CD8-positive, alpha-beta memory T cell (primary cell): ENCODE measurements at regions not wholly inside any gene's neighbourhood (a gene's known extent, or its start where the extent isn't known, plus 50 kb on each side); places are given as distances from the start of the nearest gene placed in this dataset.

Source experiments
- CTCF ChIA-PET: fragments of 350-600 bp; sonication (Branson Sonifier 250); formaldehyde crosslinking; loops from one replicate; lab custom pipeline; 2021; ENCODE audit warnings: antibody characterized with exemption; lab: Charles Lee
- POLR2A ChIA-PET: fragments of 350-600 bp; sonication (Branson Sonifier 250); formaldehyde crosslinking; loops from one replicate; lab custom pipeline; 2021; ENCODE audit warnings: antibody characterized with exemption; lab: Charles Lee
- DNase-seq, 5 donors: peaks; one replicate each; pipeline versions ENCODE4 v3.0.0 to v3.0.0-alpha.2; 2020 to 2022; ENCODE audit warnings: mixed read lengths in 1 of 5
- H3K27ac ChIP-seq: one replicate; pipeline ENCODE4 v1.7.0; 2013; ENCODE audit warnings: low read depth, mild to moderate bottlenecking, low read length, moderate library complexity
- H3K27me3 ChIP-seq: 2 replicates; pipeline ENCODE4 v1.7.0; 2013; ENCODE audit warnings: low read length, mild to moderate bottlenecking; ENCODE audit not compliant: insufficient read depth, poor library complexity, severe bottlenecking
- H3K36me3 ChIP-seq: 2 replicates; pipeline ENCODE4 v1.7.0; 2013; ENCODE audit warnings: mild to moderate bottlenecking, low read length, moderate library complexity; ENCODE audit not compliant: insufficient read depth
- H3K4me1 ChIP-seq: 2 replicates; pipeline ENCODE4 v1.7.0; 2013; ENCODE audit warnings: mild to moderate bottlenecking, low read length, moderate library complexity; ENCODE audit not compliant: insufficient read depth
- H3K4me3 ChIP-seq: 2 replicates; pipeline ENCODE4 v1.7.0; 2013; ENCODE audit warnings: mild to moderate bottlenecking, low read length
- H3K9me3 ChIP-seq: 2 replicates; pipeline ENCODE4 v1.7.0; 2013; ENCODE audit warnings: mild to moderate bottlenecking, low read length
- H3K27ac Mint-ChIP-seq, 8 donors: one replicate each; pipeline ENCODE4 v1.8.0; 2020 to 2021; ENCODE audit warnings: mixed read lengths in 8 of 8, mild to moderate bottlenecking in 6 of 8, inconsistent platforms in 3 of 8, moderate library complexity in 3 of 8
- H3K27me3 Mint-ChIP-seq, 2 donors: one replicate each; pipeline ENCODE4 v1.8.0; 2020 to 2021; ENCODE audit warnings: mixed read lengths in 2 of 2, mild to moderate bottlenecking in 1 of 2, moderate library complexity in 1 of 2
- H3K36me3 Mint-ChIP-seq, 3 donors: one replicate each; pipeline ENCODE4 v1.8.0; 2020 to 2021; ENCODE audit warnings: mixed read lengths in 3 of 3, inconsistent platforms in 1 of 3, mild to moderate bottlenecking in 1 of 3
- H3K4me1 Mint-ChIP-seq, 3 donors: one replicate each; pipeline ENCODE4 v1.8.0; 2020 to 2021; ENCODE audit warnings: mixed read lengths in 3 of 3, inconsistent platforms in 1 of 3, mild to moderate bottlenecking in 1 of 3
- H3K4me3 Mint-ChIP-seq, 7 donors: one replicate each; pipeline ENCODE4 v1.8.0; 2020 to 2021; ENCODE audit warnings: mixed read lengths in 7 of 7, mild to moderate bottlenecking in 6 of 7, moderate library complexity in 4 of 7, inconsistent platforms in 2 of 7
- H3K9me3 Mint-ChIP-seq, 5 donors: one replicate each; pipeline ENCODE4 v1.8.0; 2020 to 2022; ENCODE audit warnings: mixed read lengths in 5 of 5, mild to moderate bottlenecking in 3 of 5, moderate library complexity in 2 of 5, inconsistent platforms in 1 of 5

DNA sequence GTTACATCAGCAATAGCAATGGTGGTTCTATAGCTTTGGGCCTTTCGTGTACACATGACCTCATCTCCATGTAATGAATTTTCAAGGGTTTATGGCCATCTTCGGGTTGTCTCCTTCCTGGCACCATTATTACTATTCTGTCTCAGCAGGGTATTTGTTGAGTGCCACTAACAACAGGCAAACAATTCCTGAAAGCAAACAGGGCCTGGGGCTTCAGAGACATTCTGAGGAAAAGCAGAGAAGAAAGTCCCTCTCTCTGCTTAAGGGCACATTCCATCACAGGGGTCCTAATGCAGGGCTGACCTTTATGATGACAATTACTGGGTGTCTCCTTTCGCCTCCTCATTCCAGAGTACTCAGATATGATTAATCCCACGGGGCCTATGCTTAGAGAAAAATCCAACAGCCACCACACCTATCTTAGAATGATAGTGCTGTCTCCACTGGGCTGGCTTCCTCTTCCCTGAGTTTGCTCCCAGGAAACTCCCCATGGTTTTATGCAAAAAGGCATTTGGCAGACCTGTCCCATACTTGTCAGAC lies 540.2 kb upstream of the ZNF462 start:
- ChIA-PET CTCF (no interaction called here), POLR2A (no interaction called here)
- Histone ChIP-seq H3K4me3 (no peak overlapping the region), H3K36me3 (no peaks in the 10 kb centered on the region), H3K27ac (no peak overlapping the region), H3K9me3 (no peaks in the 10 kb centered on the region), H3K4me1 (no peaks in the 10 kb centered on the region), H3K27me3 (no peaks in the 10 kb centered on the region)
- peak overlapping the region in 1 of 8 donors; percentile 63 for H3K27ac Mint-ChIP-seq
- no peak for DNase-seq
- no peaks in the 10 kb centered on the region for H3K36me3 Mint-ChIP-seq
- H3K4me1 Mint-ChIP-seq, result no peaks in the 10 kb centered on the region
- peaks cover 7 to 18% (median 11%) of the 10 kb centered on the region in 5 donors for H3K9me3 Mint-ChIP-seq
- H3K27me3 Mint-ChIP-seq, result peaks cover 0 to 2% of the 10 kb centered on the region in 2 donors
- H3K4me3 Mint-ChIP-seq, result no peak overlapping the region

DNA sequence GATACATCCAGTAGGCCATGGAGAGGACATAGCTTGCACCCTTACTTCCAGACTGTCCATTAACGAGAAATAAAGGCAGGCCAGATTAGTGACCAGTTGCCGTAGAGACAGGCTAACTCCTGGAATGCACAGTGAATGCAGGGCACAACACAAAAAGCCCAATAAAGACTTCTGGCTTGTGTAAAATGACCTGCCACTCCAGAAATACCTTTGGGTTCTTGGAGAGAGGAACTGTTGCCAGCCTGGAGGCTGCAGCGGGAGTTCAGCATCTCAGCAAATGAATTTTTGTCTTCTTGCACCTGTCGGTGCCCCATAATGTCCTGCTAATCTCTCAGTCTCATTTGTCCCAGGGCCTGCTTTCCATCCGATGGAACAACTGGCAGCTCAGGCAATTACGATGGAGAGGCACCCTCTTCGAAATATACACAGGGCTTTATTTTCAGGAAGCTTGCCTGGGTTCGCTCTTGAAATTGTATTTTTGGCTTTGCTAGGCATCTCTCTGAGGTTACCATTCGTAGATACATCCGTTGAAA lies 538.8 kb upstream of the ZNF462 start:
- Histone ChIP-seq H3K27me3 (no peaks in the 10 kb centered on the region), H3K9me3 (no peaks in the 10 kb centered on the region), H3K36me3 (no peaks in the 10 kb centered on the region), H3K4me1 (no peaks in the 10 kb centered on the region), H3K27ac (no peak overlapping the region), H3K4me3 (no peak overlapping the region)
- DNase-seq, result no peak
- no peaks in the 10 kb centered on the region for H3K36me3 Mint-ChIP-seq
- H3K9me3 Mint-ChIP-seq, result peaks cover 9 to 14% (median 11%) of the 10 kb centered on the region in 5 donors
- POLR2A ChIA-PET, result no interaction called here
- H3K4me3 Mint-ChIP-seq, result no peak overlapping the region
- CTCF ChIA-PET, result no interaction called here
- peaks cover 0 to 2% of the 10 kb centered on the region in 2 donors for H3K27me3 Mint-ChIP-seq
- no peaks in the 10 kb centered on the region for H3K4me1 Mint-ChIP-seq
- H3K27ac Mint-ChIP-seq, result no peak overlapping the region

DNA sequence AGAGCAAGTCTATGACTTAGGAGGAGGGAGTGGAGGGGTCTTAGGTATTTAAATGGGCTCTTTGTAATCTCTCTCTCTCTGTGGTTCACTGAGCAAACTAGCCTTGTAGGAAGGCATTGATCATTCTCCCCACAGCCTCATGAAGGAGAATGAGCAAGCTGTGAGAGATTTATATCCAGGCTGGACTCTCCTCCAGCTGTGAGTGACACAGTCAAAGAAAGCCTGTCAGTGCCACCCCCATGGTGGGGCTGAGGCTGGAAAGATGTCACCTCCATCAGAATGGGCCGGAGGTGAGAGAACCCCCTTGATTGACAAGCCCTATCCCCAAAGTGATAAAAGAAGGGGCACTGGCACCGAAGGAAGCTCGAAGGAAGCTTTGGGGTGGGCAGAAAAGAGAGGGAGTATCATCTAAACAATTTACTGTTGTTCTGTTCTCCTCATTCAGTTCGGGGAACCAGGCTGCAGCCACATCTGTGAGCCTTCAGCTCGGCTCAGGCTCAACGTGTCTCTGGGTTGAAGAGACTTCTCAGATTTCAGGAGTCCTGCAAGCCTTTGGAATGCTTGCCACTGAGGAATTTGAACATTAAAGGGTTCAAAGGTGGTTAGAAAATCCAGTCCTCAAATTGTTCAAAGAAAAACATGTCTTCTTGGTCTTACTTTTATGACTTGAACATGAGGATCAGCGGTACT lies 538.2 kb upstream of the ZNF462 start:
- no peak overlapping the region for H3K27ac Mint-ChIP-seq
- Histone ChIP-seq H3K27ac (no peak overlapping the region), H3K9me3 (no peaks in the 10 kb centered on the region), H3K27me3 (no peaks in the 10 kb centered on the region), H3K4me3 (no peak overlapping the region), H3K4me1 (no peaks in the 10 kb centered on the region), H3K36me3 (no peaks in the 10 kb centered on the region)
- no peak overlapping the region for H3K4me3 Mint-ChIP-seq
- H3K9me3 Mint-ChIP-seq, result peaks cover 8 to 12% (median 11%) of the 10 kb centered on the region in 5 donors
- H3K4me1 Mint-ChIP-seq, result no peaks in the 10 kb centered on the region
- DNase-seq, result no peak
- ChIA-PET CTCF (no interaction called here), POLR2A (no interaction called here)
- no peaks in the 10 kb centered on the region for H3K36me3 Mint-ChIP-seq
- no peaks in the 10 kb centered on the region for H3K27me3 Mint-ChIP-seq

DNA sequence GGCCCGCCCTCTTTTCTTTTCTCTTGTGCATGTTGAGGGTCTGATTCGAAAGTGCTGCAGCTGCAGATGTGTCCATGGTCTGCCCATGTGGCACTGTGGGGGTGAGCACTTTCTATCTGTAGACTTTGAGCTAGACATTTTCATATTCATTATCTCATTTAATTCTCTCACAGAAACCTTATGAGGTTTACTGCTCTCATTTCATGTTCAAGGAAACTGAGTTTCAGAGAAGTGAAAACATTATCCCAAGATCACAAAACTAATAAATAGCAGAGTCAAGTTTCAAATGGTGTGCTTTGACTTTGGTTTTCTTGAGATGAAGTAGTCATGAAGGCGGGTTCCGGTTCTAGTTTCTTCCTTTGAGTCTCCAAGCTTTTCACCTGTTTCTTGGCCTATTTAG lies 536.5 kb upstream of the ZNF462 start:
- Mint-ChIP-seq H3K4me1 (no peaks in the 10 kb centered on the region), H3K36me3 (no peaks in the 10 kb centered on the region), H3K27ac (no peak overlapping the region), H3K9me3 (peaks cover 8 to 21% (median 11%) of the 10 kb centered on the region in 5 donors), H3K4me3 (no peak overlapping the region), H3K27me3 (no peaks in the 10 kb centered on the region)
- H3K4me3 ChIP-seq, result no peak overlapping the region
- DNase-seq, result no peak
- H3K27ac ChIP-seq, result no peak overlapping the region
- H3K27me3 ChIP-seq, result no peaks in the 10 kb centered on the region
- no peaks in the 10 kb centered on the region for H3K9me3 ChIP-seq
- ChIA-PET CTCF (no interaction called here), POLR2A (no interaction called here)
- no peaks in the 10 kb centered on the region for H3K4me1 ChIP-seq
- no peaks in the 10 kb centered on the region for H3K36me3 ChIP-seq

DNA sequence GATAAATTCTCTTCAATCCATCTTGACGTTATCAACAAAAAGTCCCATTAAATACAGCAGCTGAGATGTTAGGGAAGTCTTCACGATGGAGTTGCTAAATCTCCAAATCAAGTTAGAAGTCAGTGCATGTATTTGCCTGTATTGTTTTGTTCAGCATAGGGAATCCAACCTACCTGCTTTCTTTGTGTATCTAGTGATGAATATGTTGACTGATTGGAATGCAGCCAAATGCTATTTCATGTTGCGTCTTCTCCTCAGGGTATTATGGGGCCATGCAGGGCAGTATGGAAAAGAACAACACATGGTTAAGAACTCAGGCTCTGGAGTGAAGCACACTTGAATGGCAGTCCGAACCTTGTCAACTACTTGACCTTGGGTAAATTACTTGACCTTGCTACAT lies 529.5 kb upstream of the ZNF462 start:
- Histone ChIP-seq H3K4me3 (no peak overlapping the region), H3K4me1 (no peaks in the 10 kb centered on the region), H3K27me3 (no peaks in the 10 kb centered on the region), H3K9me3 (no peaks in the 10 kb centered on the region), H3K27ac (no peak overlapping the region), H3K36me3 (no peaks in the 10 kb centered on the region)
- Mint-ChIP-seq H3K4me1 (no peaks in the 10 kb centered on the region), H3K27me3 (no peaks in the 10 kb centered on the region), H3K9me3 (peaks cover 2 to 33% (median 10%) of the 10 kb centered on the region in 5 donors), H3K4me3 (no peak overlapping the region), H3K27ac (no peak overlapping the region), H3K36me3 (no peaks in the 10 kb centered on the region)
- ChIA-PET CTCF (no interaction called here), POLR2A (no interaction called here)
- no peak for DNase-seq

DNA sequence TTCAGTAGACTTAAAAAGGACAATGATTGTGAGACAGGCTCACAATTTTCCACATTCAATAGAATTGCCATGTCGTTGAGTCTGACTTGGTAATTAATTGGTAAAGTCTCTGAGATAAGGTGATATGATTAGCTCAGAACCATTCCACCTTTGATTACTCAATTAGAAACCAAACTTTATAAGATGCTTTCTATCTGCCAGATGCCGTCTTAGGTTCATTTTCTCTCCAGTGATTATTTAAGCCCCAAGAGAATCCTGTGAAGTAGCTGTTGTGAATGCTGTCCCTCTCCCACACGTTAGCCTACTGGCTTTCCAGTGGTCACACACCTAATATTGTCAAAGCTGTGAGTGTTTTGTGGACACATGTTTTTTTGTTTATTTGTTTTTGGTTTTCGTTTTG lies 528.9 kb upstream of the ZNF462 start:
- no peaks in the 10 kb centered on the region for H3K27me3 Mint-ChIP-seq
- POLR2A ChIA-PET, result no interaction called here
- H3K4me3 Mint-ChIP-seq, result no peak overlapping the region
- Histone ChIP-seq H3K27ac (no peak overlapping the region), H3K4me3 (no peak overlapping the region), H3K36me3 (no peaks in the 10 kb centered on the region), H3K9me3 (no peaks in the 10 kb centered on the region), H3K27me3 (no peaks in the 10 kb centered on the region), H3K4me1 (no peaks in the 10 kb centered on the region)
- CTCF ChIA-PET, result no interaction called here
- no peaks in the 10 kb centered on the region for H3K4me1 Mint-ChIP-seq
- no peaks in the 10 kb centered on the region for H3K36me3 Mint-ChIP-seq
- H3K9me3 Mint-ChIP-seq, result peaks cover 5 to 39% (median 8%) of the 10 kb centered on the region in 5 donors
- no peak for DNase-seq
- H3K27ac Mint-ChIP-seq, result no peak overlapping the region

DNA sequence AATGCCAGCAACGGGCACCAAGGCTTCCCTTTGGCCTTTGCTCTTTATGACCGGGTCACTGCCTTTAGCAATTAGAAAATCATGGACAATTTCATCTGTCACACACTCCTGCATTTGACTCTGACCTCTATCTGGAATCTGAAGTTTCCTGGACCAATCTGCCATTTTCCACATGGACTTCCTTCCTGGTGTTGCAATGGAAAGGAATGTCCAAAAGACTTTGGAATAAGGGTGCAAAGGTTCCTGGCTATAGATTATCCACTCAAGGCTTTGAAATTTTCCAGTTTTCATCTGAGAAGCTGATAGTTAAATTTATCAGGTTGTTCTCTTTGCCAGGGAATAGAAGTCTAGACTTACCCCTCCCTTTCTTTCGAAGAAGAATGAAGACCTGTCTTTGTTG lies 523.1 kb upstream of the ZNF462 start:
- no peaks in the 10 kb centered on the region for H3K9me3 ChIP-seq
- CTCF ChIA-PET, result no interaction called here

DNA sequence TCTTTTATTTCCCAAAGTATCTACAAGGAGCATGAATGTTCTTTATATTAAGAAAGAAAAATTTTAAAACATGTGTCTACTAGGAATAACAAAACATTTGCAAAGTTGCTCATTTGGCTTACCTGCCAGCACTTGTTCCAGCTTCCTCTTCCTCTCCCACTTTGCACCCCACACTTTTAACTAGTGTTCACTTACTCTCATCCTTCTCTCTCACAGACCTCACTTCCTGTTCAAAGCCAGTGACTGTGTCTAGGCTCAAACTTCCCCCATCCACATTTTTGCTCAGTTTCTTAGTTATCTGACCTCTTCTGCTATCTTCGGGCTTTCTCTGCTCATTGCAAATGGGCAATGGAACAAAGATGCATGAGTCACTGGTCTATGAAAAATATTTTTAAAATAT lies 512.2 kb upstream of the ZNF462 start:
- H3K9me3 ChIP-seq, result no peaks in the 10 kb centered on the region
- H3K27ac Mint-ChIP-seq, result no peak overlapping the region
- DNase-seq, result no peak
- no peak overlapping the region for H3K4me3 Mint-ChIP-seq
- H3K36me3 Mint-ChIP-seq, result no peaks in the 10 kb centered on the region
- no peaks in the 10 kb centered on the region for H3K4me1 Mint-ChIP-seq
- CTCF ChIA-PET, result no interaction called here
- POLR2A ChIA-PET, result no interaction called here
- H3K4me1 ChIP-seq, result no peaks in the 10 kb centered on the region
- peaks cover 3 to 15% (median 9%) of the 10 kb centered on the region in 5 donors for H3K9me3 Mint-ChIP-seq
- H3K27me3 ChIP-seq, result no peaks in the 10 kb centered on the region
- H3K27ac ChIP-seq, result no peak overlapping the region
- H3K4me3 ChIP-seq, result no peak overlapping the region
- H3K27me3 Mint-ChIP-seq, result no peaks in the 10 kb centered on the region
- no peaks in the 10 kb centered on the region for H3K36me3 ChIP-seq

More for the DNA sequence above, 523.1 kb upstream of the ZNF462 start:
- Histone ChIP-seq H3K36me3 (no peaks in the 10 kb centered on the region), H3K27ac (no peak overlapping the region), H3K4me3 (no peak overlapping the region), H3K4me1 (no peaks in the 10 kb centered on the region), H3K27me3 (no peaks in the 10 kb centered on the region)
- Mint-ChIP-seq H3K36me3 (no peaks in the 10 kb centered on the region), H3K27ac (peak overlapping the region in 1 of 8 donors; percentile 36), H3K4me3 (no peak overlapping the region), H3K9me3 (peaks cover 8 to 35% (median 14%) of the 10 kb centered on the region in 5 donors), H3K27me3 (no peaks in the 10 kb centered on the region), H3K4me1 (no peaks in the 10 kb centered on the region)
- DNase-seq, result no peak
- POLR2A ChIA-PET, result no interaction called here
